Hematopoietic multipotent progenitor cell (in vitro differentiated cells): ENCODE measurements at regions not wholly inside any gene's neighbourhood (a gene's known extent, or its start where the extent isn't known, plus 50 kb on each side); places are given as distances from the start of the nearest gene placed in this dataset.
A peak's percentile ranks its signal among the peaks of the same experiment; 100 is the strongest.
"Not testable (repeated sequence)": the region's sequence is repeated elsewhere in the genome, so short reads cannot be mapped to it uniquely, and the experiment has no call there.

Experiments used
- DNase-seq, 3 donors: peaks; one replicate each; pipeline ENCODE4 v3.0.0-alpha.2; 2011 to 2015; ENCODE audit warnings: low read depth in 2 of 3, low spot score in 2 of 3

DNA sequence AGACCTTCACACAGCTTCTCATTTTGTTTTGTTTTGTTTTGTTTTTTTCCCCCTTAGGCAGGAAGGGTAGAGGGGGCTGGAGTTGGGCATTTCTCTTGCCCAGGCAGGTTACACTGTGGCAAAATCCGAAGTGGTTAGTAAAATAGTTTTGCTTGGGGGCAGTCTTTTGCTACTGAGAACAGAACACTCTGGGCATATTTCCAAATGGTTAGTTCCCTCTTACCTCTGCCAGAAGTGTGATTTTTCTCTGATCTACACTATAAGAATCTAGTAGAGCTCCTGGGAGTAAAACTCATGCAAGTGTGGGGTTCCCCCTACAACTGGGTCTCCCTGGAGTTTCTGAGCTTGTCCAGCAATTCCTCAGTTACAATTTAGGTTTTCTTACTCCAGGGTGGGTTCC is 61.7 kb downstream of the NPS start:
- no peak for DNase-seq

DNA sequence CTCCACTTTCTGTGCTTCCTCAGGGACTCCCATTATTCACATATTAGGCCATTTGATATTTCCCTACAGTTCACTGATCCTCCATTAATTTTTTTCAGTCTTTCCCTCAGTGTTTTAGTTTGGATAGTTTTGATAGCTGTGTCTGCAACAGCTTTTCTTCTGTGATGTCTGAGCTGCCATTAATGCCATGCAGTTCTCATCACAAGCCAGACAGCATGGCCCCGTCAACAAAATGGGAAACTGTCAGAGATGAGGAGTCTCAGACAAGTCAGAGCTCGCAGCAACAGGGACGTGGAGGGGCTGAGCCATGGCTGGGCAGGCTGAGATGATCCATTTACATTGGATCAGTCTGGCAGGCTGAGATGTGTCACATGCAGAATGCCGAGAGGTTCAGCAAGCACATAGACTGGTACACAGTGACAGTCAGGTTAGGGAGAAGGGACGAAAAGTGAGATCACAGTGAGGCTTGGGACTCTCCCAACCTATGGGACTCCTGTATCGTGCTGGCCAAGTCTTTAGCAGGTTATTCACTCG is 65.4 kb downstream of the NPS start:
- DNase-seq, result no peak

- DNase-seq, result no peak
These were observed 69.7 kb downstream of the NPS start for GRCh38 chr10:127618797-127619196.

GRCh38 chr10:127619546-127620325 is 70.6 kb downstream of the NPS start:
- DNase-seq, result no peak

GRCh38 chr10:127635882-127636281 is 86.8 kb downstream of the NPS start:
- DNase-seq, result no peak

DNA sequence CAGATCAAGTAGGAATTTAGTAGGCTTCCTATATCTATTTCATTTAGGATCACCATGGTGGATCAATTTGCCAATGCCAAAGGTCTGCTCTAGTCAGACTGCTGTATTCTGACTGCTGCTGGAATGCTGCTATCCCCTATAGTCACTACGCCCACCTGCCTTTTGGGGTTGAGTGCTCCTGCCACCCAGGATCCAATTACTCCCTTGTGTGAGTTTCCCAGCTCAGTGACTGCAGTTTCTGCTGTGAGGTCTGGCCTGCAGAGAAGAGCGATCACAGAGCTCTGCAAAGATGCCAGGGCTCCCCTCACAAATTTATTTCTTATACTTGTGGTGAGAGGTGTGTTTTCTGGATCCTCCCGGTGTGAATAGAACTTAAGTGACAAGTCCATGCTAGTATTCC is 88.1 kb upstream of the FOXI2 start:
- DNase-seq, result no peak

- DNase-seq, result no peak
These were observed 87.3 kb upstream of the FOXI2 start for GRCh38 chr10:127649642-127650041.

DNA sequence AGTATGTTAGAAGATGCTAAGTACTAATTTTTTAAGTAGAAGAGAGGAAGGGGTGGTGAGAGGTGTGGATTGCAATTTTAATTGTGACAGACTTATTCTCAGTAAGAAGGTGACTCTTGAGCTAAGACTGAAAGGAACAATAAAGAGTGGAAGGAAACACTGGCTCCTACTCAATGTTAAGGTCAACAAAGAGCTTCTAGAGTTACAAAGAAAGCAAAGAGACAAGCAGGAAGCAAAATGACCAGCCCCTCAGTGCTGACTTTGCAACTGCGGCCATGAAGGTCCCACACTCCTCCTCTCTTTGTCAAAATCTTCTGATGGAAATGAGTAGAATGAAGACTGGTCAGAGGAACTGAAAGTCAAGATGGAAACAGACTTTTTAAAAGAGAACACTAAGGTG is 79.9 kb upstream of the FOXI2 start:
- DNase-seq, result no peak

GRCh38 chr10:127676430-127676829 is 60.6 kb upstream of the FOXI2 start:
- not testable (repeated sequence) for DNase-seq

DNA sequence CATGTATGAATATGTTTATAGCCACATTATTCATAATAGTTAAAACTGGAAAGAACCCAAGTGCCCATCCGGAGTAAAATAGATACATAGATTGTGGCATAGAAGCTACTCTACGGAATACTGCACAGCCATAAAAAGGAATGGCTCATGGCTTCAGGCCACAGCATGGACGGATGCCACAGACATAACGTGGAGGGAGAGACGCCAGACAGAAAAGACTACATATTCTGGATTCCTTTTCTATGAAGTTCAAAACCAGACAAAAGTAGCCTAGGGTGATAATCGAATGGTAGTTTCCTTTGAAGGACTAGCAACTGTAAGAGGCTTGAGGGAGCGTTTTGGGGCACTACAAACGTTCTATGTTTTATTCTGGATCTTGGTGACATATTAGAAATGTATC is 58.9 kb upstream of the FOXI2 start:
- DNase-seq, result no peak

GRCh38 chr10:127679642-127680255 is 57.2 kb upstream of the FOXI2 start:
- DNase-seq, result peak in 2 of 3 donors; percentile 3 to 14
